ENCODE measurements at regions not wholly inside any gene's neighbourhood (a gene's known extent, or its start where the extent isn't known, plus 50 kb on each side); places are given as distances from the start of the nearest gene placed in this dataset.

GRCh38 chrX:39150621-39151020 is 349.4 kb downstream of the MID1IP1 start:
- DNase-seq: no peak

- DNase-seq: no peak
Measured at GRCh38 chrX:39152106-39152649, 350.9 kb downstream of the MID1IP1 start.

GRCh38 chrX:39156051-39156450 is 354.8 kb downstream of the MID1IP1 start:
- DNase-seq: no peak

GRCh38 chrX:39157006-39157405 is 355.7 kb downstream of the MID1IP1 start:
- DNase-seq: no peak

GRCh38 chrX:39157796-39158195 is 356.5 kb downstream of the MID1IP1 start:
- DNase-seq: no peak

GRCh38 chrX:39158801-39159657 is 357.8 kb downstream of the MID1IP1 start:
- DNase-seq: no peak

GRCh38 chrX:39159921-39160507 is 358.8 kb downstream of the MID1IP1 start:
- no peak for DNase-seq

GRCh38 chrX:39161611-39162255 is 360.5 kb downstream of the MID1IP1 start:
- DNase-seq: no peak

GRCh38 chrX:39162322-39162735 is 361.1 kb downstream of the MID1IP1 start:
- DNase-seq: no peak

GRCh38 chrX:39163581-39164126 is 362.4 kb downstream of the MID1IP1 start:
- DNase-seq: no peak

- DNase-seq: no peak
Measured at GRCh38 chrX:39164212-39164611, 363.0 kb downstream of the MID1IP1 start.

- no peak for DNase-seq
Measured at GRCh38 chrX:39165185-39165584, 363.9 kb downstream of the MID1IP1 start.

- no peak for DNase-seq
Measured at GRCh38 chrX:39165773-39166172, 364.5 kb downstream of the MID1IP1 start.

GRCh38 chrX:39167791-39168190 is 366.5 kb downstream of the MID1IP1 start:
- DNase-seq: no peak

GRCh38 chrX:39168609-39169008 is 367.4 kb downstream of the MID1IP1 start:
- DNase-seq: no peak

- DNase-seq: no peak
Measured at GRCh38 chrX:39169976-39170375, 368.7 kb downstream of the MID1IP1 start.

GRCh38 chrX:39170464-39170863 is 369.2 kb downstream of the MID1IP1 start:
- DNase-seq: no peak

- DNase-seq: no peak
Measured at GRCh38 chrX:39171686-39172085, 370.4 kb downstream of the MID1IP1 start.

- no peak for DNase-seq
Measured at GRCh38 chrX:39174241-39174771, 373.0 kb downstream of the MID1IP1 start.

- DNase-seq: no peak
Measured at GRCh38 chrX:39174772-39175417, 373.6 kb downstream of the MID1IP1 start.

GRCh38 chrX:39175418-39176057 is 374.3 kb downstream of the MID1IP1 start:
- no peak for DNase-seq

- DNase-seq: no peak
Measured at GRCh38 chrX:39176105-39176504, 374.8 kb downstream of the MID1IP1 start.
